Activated T-cell treated with anti-CD3 and anti-CD28 coated beads, Interleukin-2, amount 50 U/mL, for 1 hour (primary cell): ENCODE measurements at regions not wholly inside any gene's neighbourhood (a gene's known extent, or its start where the extent isn't known, plus 50 kb on each side); places are given as distances from the start of the nearest gene placed in this dataset.
"Not testable (repeated sequence)": the region's sequence is repeated elsewhere in the genome, so short reads cannot be mapped to it uniquely, and the experiment has no call there.

Source experiments
- DNase-seq: peaks from one replicate; pipeline ENCODE4 v3.0.0-alpha.2; 2020

GRCh38 chr6:26957399-26958127 lies 289.9 kb upstream of the PRSS16 start:
- DNase-seq: not testable (repeated sequence)

GRCh38 chr6:26961236-26961635 lies 286.3 kb upstream of the PRSS16 start:
- not testable (repeated sequence) for DNase-seq

- no peak for DNase-seq
Measured at GRCh38 chr6:27002447-27002846, 245.1 kb upstream of the PRSS16 start.

GRCh38 chr6:27007020-27007419 lies 240.5 kb upstream of the PRSS16 start:
- DNase-seq: no peak

- not testable (repeated sequence) for DNase-seq
Measured at GRCh38 chr6:27008613-27009012, 238.9 kb upstream of the PRSS16 start.

- not testable (repeated sequence) for DNase-seq
Measured at GRCh38 chr6:27014053-27014452, 233.4 kb upstream of the PRSS16 start.

GRCh38 chr6:27016689-27017088 lies 230.8 kb upstream of the PRSS16 start:
- DNase-seq: no peak

GRCh38 chr6:27018401-27018800 lies 229.1 kb upstream of the PRSS16 start:
- not testable (repeated sequence) for DNase-seq

GRCh38 chr6:27019651-27020552 lies 227.6 kb upstream of the PRSS16 start:
- DNase-seq: peak; percentile 36

- DNase-seq: no peak
Measured at GRCh38 chr6:27020553-27020880, 227.0 kb upstream of the PRSS16 start.

- DNase-seq: no peak
Measured at GRCh38 chr6:27023664-27024063, 223.8 kb upstream of the PRSS16 start.

- no peak for DNase-seq
Measured at GRCh38 chr6:27025351-27025750, 222.2 kb upstream of the PRSS16 start.

GRCh38 chr6:27026361-27026760 lies 221.1 kb upstream of the PRSS16 start:
- no peak for DNase-seq

- DNase-seq: no peak
Measured at GRCh38 chr6:27031302-27031701, 216.2 kb upstream of the PRSS16 start.

GRCh38 chr6:27038498-27038897 lies 209.0 kb upstream of the PRSS16 start:
- no peak for DNase-seq

GRCh38 chr6:27040244-27041042 lies 207.1 kb upstream of the PRSS16 start:
- DNase-seq: no peak

GRCh38 chr6:27043244-27043643 lies 204.3 kb upstream of the PRSS16 start:
- DNase-seq: no peak

- not testable (repeated sequence) for DNase-seq
Measured at GRCh38 chr6:27045131-27045530, 202.4 kb upstream of the PRSS16 start.

- not testable (repeated sequence) for DNase-seq
Measured at GRCh38 chr6:27047725-27048124, 199.8 kb upstream of the PRSS16 start.

- no peak for DNase-seq
Measured at GRCh38 chr6:27049863-27050781, 197.4 kb upstream of the PRSS16 start.

- DNase-seq: not testable (repeated sequence)
Measured at GRCh38 chr6:27052082-27052730, 195.3 kb upstream of the PRSS16 start.

GRCh38 chr6:27052731-27053082 lies 194.8 kb upstream of the PRSS16 start:
- DNase-seq: no peak
